ENCODE measurements at regions not wholly inside any gene's neighbourhood (a gene's known extent, or its start where the extent isn't known, plus 50 kb on each side); places are given as distances from the start of the nearest gene placed in this dataset.
"Not testable (repeated sequence)": the region's sequence is repeated elsewhere in the genome, so short reads cannot be mapped to it uniquely, and the experiment has no call there.

- Histone ChIP-seq H4K20me1 (no peaks in the 10 kb centered on the region), H3K27me3 (no peaks in the 10 kb centered on the region), H3K36me3 (no peaks in the 10 kb centered on the region), H3K9ac (no peak overlapping the region), H3K9me3 (no peaks in the 10 kb centered on the region), H3K4me2 (no peak overlapping the region), H3K27ac (no peak overlapping the region), H3K4me3 (no peak overlapping the region), H3K4me1 (no peaks in the 10 kb centered on the region)
- no peak for TF ChIP-seq Cebpa-rat (IDR thresholded peaks at IDR 0.05)
Measured at GRCh38 chr20:12936020-12936419, 72.8 kb upstream of the SPTLC3 start.

GRCh38 chr20:12936524-12936923 lies 72.2 kb upstream of the SPTLC3 start:
- no peak overlapping the region for H3K9ac ChIP-seq
- no peaks in the 10 kb centered on the region for H3K4me1 ChIP-seq
- no peak for TF ChIP-seq Cebpa-rat (IDR thresholded peaks at IDR 0.05)
- H4K20me1 ChIP-seq: no peaks in the 10 kb centered on the region
- H3K9me3 ChIP-seq: no peaks in the 10 kb centered on the region
- H3K27me3 ChIP-seq: no peaks in the 10 kb centered on the region
- H3K4me2 ChIP-seq: no peak overlapping the region
- H3K27ac ChIP-seq: no peak overlapping the region
- H3K36me3 ChIP-seq: no peaks in the 10 kb centered on the region
- H3K4me3 ChIP-seq: no peak overlapping the region

GRCh38 chr20:12941025-12941424 lies 67.7 kb upstream of the SPTLC3 start:
- Histone ChIP-seq H3K4me3 (no peak overlapping the region), H3K36me3 (no peaks in the 10 kb centered on the region), H3K4me1 (no peaks in the 10 kb centered on the region), H3K4me2 (no peak overlapping the region), H3K9ac (no peak overlapping the region), H3K27ac (no peak overlapping the region), H3K27me3 (no peaks in the 10 kb centered on the region), H4K20me1 (no peaks in the 10 kb centered on the region), H3K9me3 (no peaks in the 10 kb centered on the region)
- TF ChIP-seq Cebpa-rat (IDR thresholded peaks at IDR 0.05): no peak

GRCh38 chr20:12942123-12942522 lies 66.6 kb upstream of the SPTLC3 start:
- H3K9me3 ChIP-seq: no peaks in the 10 kb centered on the region
- no peak overlapping the region for H3K4me3 ChIP-seq
- H4K20me1 ChIP-seq: no peaks in the 10 kb centered on the region
- H3K9ac ChIP-seq: no peak overlapping the region
- H3K4me2 ChIP-seq: no peak overlapping the region
- TF ChIP-seq Cebpa-rat (IDR thresholded peaks at IDR 0.05): no peak
- H3K27ac ChIP-seq: no peak overlapping the region
- no peaks in the 10 kb centered on the region for H3K4me1 ChIP-seq
- H3K27me3 ChIP-seq: no peaks in the 10 kb centered on the region
- no peaks in the 10 kb centered on the region for H3K36me3 ChIP-seq

GRCh38 chr20:12946789-12947188 lies 62.0 kb upstream of the SPTLC3 start:
- H3K4me2 ChIP-seq: no peak overlapping the region
- no peak for TF ChIP-seq Cebpa-rat (IDR thresholded peaks at IDR 0.05)
- H3K4me3 ChIP-seq: no peak overlapping the region
- H3K36me3 ChIP-seq: no peaks in the 10 kb centered on the region
- H3K4me1 ChIP-seq: no peaks in the 10 kb centered on the region
- no peaks in the 10 kb centered on the region for H3K27me3 ChIP-seq
- no peak overlapping the region for H3K27ac ChIP-seq
- H4K20me1 ChIP-seq: no peaks in the 10 kb centered on the region
- H3K9ac ChIP-seq: no peak overlapping the region
- no peaks in the 10 kb centered on the region for H3K9me3 ChIP-seq

GRCh38 chr20:12947691-12948090 lies 61.1 kb upstream of the SPTLC3 start:
- no peak overlapping the region for H3K4me2 ChIP-seq
- TF ChIP-seq Cebpa-rat (IDR thresholded peaks at IDR 0.05): no peak
- H3K9ac ChIP-seq: no peak overlapping the region
- H3K36me3 ChIP-seq: no peaks in the 10 kb centered on the region
- no peaks in the 10 kb centered on the region for H3K9me3 ChIP-seq
- H4K20me1 ChIP-seq: no peaks in the 10 kb centered on the region
- no peak overlapping the region for H3K4me3 ChIP-seq
- no peak overlapping the region for H3K27ac ChIP-seq
- H3K4me1 ChIP-seq: no peaks in the 10 kb centered on the region
- H3K27me3 ChIP-seq: no peaks in the 10 kb centered on the region

GRCh38 chr20:12949429-12949980 lies 59.3 kb upstream of the SPTLC3 start:
- H3K36me3 ChIP-seq: no peaks in the 10 kb centered on the region
- no peaks in the 10 kb centered on the region for H3K27me3 ChIP-seq
- TF ChIP-seq Cebpa-rat (IDR thresholded peaks at IDR 0.05): no peak
- H3K9me3 ChIP-seq: no peaks in the 10 kb centered on the region
- no peak overlapping the region for H3K9ac ChIP-seq
- no peak overlapping the region for H3K27ac ChIP-seq
- H3K4me3 ChIP-seq: no peak overlapping the region
- no peak overlapping the region for H3K4me2 ChIP-seq
- no peaks in the 10 kb centered on the region for H4K20me1 ChIP-seq
- no peaks in the 10 kb centered on the region for H3K4me1 ChIP-seq

GRCh38 chr20:12954254-12954653 lies 54.5 kb upstream of the SPTLC3 start:
- H3K4me3 ChIP-seq, H3K4me1 ChIP-seq, H3K9ac ChIP-seq, H3K36me3 ChIP-seq, H4K20me1 ChIP-seq, H3K4me2 ChIP-seq, H3K27ac ChIP-seq, H3K9me3 ChIP-seq, H3K27me3 ChIP-seq: not testable (repeated sequence)

- Histone ChIP-seq H3K27ac (no peak overlapping the region), H3K27me3 (no peaks in the 10 kb centered on the region), H4K20me1 (no peaks in the 10 kb centered on the region), H3K4me3 (no peak overlapping the region), H3K4me1 (no peaks in the 10 kb centered on the region), H3K4me2 (no peak overlapping the region), H3K36me3 (no peaks in the 10 kb centered on the region), H3K9ac (no peak overlapping the region), H3K9me3 (no peaks in the 10 kb centered on the region)
- TF ChIP-seq Cebpa-rat (IDR thresholded peaks at IDR 0.05): no peak
Measured at GRCh38 chr20:12955611-12956010, 53.2 kb upstream of the SPTLC3 start.

- TF ChIP-seq Cebpa-rat (IDR thresholded peaks at IDR 0.05): no peak
- Histone ChIP-seq H3K27me3 (no peaks in the 10 kb centered on the region), H3K4me3 (no peak overlapping the region), H3K9me3 (no peaks in the 10 kb centered on the region), H3K4me1 (no peaks in the 10 kb centered on the region), H3K4me2 (no peak overlapping the region), H3K36me3 (no peaks in the 10 kb centered on the region), H3K27ac (no peak overlapping the region), H3K9ac (no peak overlapping the region), H4K20me1 (no peaks in the 10 kb centered on the region)
Measured at GRCh38 chr20:12956303-12956702, 52.5 kb upstream of the SPTLC3 start.

- Histone ChIP-seq H3K4me3 (no peak overlapping the region), H3K4me1 (no peaks in the 10 kb centered on the region), H3K9me3 (no peaks in the 10 kb centered on the region), H3K9ac (no peak overlapping the region), H3K4me2 (no peak overlapping the region), H4K20me1 (no peaks in the 10 kb centered on the region), H3K36me3 (no peaks in the 10 kb centered on the region), H3K27ac (no peak overlapping the region), H3K27me3 (no peaks in the 10 kb centered on the region)
- no peak for TF ChIP-seq Cebpa-rat (IDR thresholded peaks at IDR 0.05)
Measured at GRCh38 chr20:12957968-12958367, 50.8 kb upstream of the SPTLC3 start.

Measured in BLaER1 (cell line).